NT2/D1 (cell line): ENCODE measurements at regions not wholly inside any gene's neighbourhood (a gene's known extent, or its start where the extent isn't known, plus 50 kb on each side); places are given as distances from the start of the nearest gene placed in this dataset.

ENCODE experiments used
- SUZ12 ChIP-seq: IDR thresholded peaks from 2 replicates; pipeline ENCODE4 v1.6.1; 2011; ENCODE audit not compliant: insufficient read length, insufficient read depth; ENCODE audit errors: extremely low read depth
- YY1 ChIP-seq: IDR thresholded peaks from 2 replicates; pipeline ENCODE4 v1.6.1; 2011; ENCODE audit not compliant: insufficient read length, insufficient read depth
- ZNF274 ChIP-seq: IDR thresholded peaks from 2 replicates; pipeline ENCODE4 v1.6.1; 2011; ENCODE audit warnings: mild to moderate bottlenecking, low read depth, low read length

DNA sequence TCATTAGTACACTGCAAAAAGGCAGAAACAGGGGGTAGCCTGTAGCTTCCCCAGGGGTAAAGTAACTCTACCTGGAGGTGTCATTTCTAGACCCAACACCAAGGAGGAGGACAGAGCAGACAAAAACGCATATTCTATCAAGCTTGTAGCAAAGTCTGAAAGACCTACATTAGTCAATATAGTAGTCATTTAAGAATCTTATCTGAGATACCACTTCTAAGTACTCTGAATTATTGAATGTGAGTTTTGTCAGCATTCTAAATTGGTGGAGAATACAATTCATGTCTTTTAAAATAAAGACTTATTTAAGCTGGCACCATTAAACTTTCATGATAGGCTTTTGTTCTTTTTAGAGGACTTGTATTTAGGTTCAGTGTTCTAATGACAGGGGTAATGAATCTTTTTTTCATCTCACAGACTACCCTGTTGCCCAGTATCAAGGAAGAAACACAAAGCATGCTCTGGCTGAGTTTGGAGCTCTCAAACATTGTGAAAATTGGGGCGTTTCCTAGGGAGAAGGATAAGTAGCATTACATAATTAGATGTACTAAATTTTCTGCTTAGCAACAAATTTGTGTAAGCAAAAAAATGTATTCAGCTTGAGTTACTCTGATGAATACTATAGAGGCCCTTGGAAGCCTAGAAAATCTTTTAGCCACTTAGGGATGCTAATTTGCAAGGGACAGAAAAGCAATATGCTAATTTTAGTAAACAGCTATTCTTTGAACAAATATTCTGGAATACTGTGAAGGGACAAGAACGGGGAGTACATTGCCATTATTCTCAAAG lies 255.4 kb upstream of the HSF2 start:
- no peak for TF ChIP-seq SUZ12
- TF ChIP-seq YY1, result no peak
- no peak for TF ChIP-seq ZNF274
